GM12878 (cell line): ENCODE measurements at regions not wholly inside any gene's neighbourhood (a gene's known extent, or its start where the extent isn't known, plus 50 kb on each side); places are given as distances from the start of the nearest gene placed in this dataset.

ENCODE experiments used
- ATF2 ChIP-seq: IDR thresholded peaks from 2 replicates; pipeline ENCODE4 v1.6.1; 2012; ENCODE audit warnings: low read length, inconsistent platforms
- BHLHE40 ChIP-seq, 2 experiments: fragments of 450-650 bp in 1 of 2; IDR thresholded peaks; 2 replicates each; pipeline ENCODE4 v1.6.1; 2011 to 2017; ENCODE audit warnings: low read depth in 2 of 2, borderline replicate concordance in 1 of 2, improper control_type of control experiment in 1 of 2, low read length in 1 of 2, mild to moderate bottlenecking in 1 of 2
- E2F4 ChIP-seq: IDR thresholded peaks from 2 replicates; pipeline ENCODE4 v1.6.1; 2012; ENCODE audit warnings: low read depth, low read length, improper control_type of control experiment
- ELK1 ChIP-seq: IDR thresholded peaks from 2 replicates; pipeline ENCODE4 v1.6.1; 2012; ENCODE audit warnings: low read depth, low read length, improper control_type of control experiment
- EZH2 ChIP-seq: IDR thresholded peaks from 2 replicates; pipeline ENCODE4 v1.6.1; 2012; ENCODE audit warnings: low read depth, mild to moderate bottlenecking, control low read depth, inconsistent platforms, low read length, borderline replicate concordance; ENCODE audit not compliant: control insufficient read depth
- GATAD2B ChIP-seq: fragments of 450-650 bp; conservative IDR thresholded peaks from 2 replicates; pipeline ENCODE4 v1.6.1; 2017; ENCODE audit warnings: low read depth, mild to moderate bottlenecking, moderate library complexity
- HDAC2 ChIP-seq: fragments of 200-600 bp; sonication (generic); IDR thresholded peaks from 2 replicates; pipeline ENCODE4 v1.6.1; 2017
- IKZF1 ChIP-seq: fragments of 450-650 bp; conservative IDR thresholded peaks from 2 replicates; pipeline ENCODE4 v1.6.1; 2017; ENCODE audit warnings: antibody characterized with exemption, mild to moderate bottlenecking
- IKZF2 ChIP-seq, 2 experiments: fragments of 450-650 bp; IDR thresholded peaks; 2 replicates each; pipeline ENCODE4 v1.6.1; 2017; ENCODE audit warnings: mild to moderate bottlenecking in 2 of 2, moderate library complexity in 2 of 2
- JUND ChIP-seq: IDR thresholded peaks from 2 replicates; pipeline ENCODE4 v1.6.1; 2012; ENCODE audit warnings: low read depth, mild to moderate bottlenecking, low read length, improper control_type of control experiment, moderate library complexity
- MXI1 ChIP-seq: fragments of 150-350 bp; IDR thresholded peaks from 2 replicates; pipeline ENCODE4 v1.6.1; 2011; ENCODE audit warnings: low read depth, mild to moderate bottlenecking, inconsistent platforms, low read length, improper control_type of control experiment
- MYB ChIP-seq: fragments of 150-350 bp; IDR thresholded peaks from 2 replicates; pipeline ENCODE4 v1.6.1; 2014; ENCODE audit warnings: mild to moderate bottlenecking, low read depth, low read length, borderline replicate concordance
- NFIC ChIP-seq: IDR thresholded peaks from 2 replicates; pipeline ENCODE4 v1.6.1; 2012; ENCODE audit warnings: low read depth, mild to moderate bottlenecking, inconsistent platforms, low read length, moderate library complexity
- NR2C2 ChIP-seq: IDR thresholded peaks from 2 replicates; pipeline ENCODE4 v1.6.1; 2011; ENCODE audit warnings: borderline replicate concordance, low read depth; ENCODE audit not compliant: control insufficient read depth, insufficient read length
- PBX3 ChIP-seq: IDR thresholded peaks from 2 replicates; pipeline ENCODE4 v1.6.1; 2011; ENCODE audit warnings: mild to moderate bottlenecking, low read depth, low read length, moderate library complexity; ENCODE audit not compliant: insufficient replicate concordance
- RFX5 ChIP-seq: IDR thresholded peaks from 2 replicates; pipeline ENCODE4 v1.6.1; 2011; ENCODE audit warnings: low read depth, low read length, improper control_type of control experiment
- TARDBP ChIP-seq: IDR thresholded peaks from 2 replicates; pipeline ENCODE4 v1.6.1; 2016; ENCODE audit warnings: borderline replicate concordance
- TBL1XR1 ChIP-seq: IDR thresholded peaks from 2 replicates; pipeline ENCODE4 v1.6.1; 2012; ENCODE audit warnings: low read depth, low read length, improper control_type of control experiment
- TCF12 ChIP-seq: IDR thresholded peaks from 2 replicates; pipeline ENCODE4 v1.6.1; 2011; ENCODE audit warnings: low read depth, mild to moderate bottlenecking, low read length
- USF1 ChIP-seq: IDR thresholded peaks from 2 replicates; pipeline ENCODE4 v1.6.1; 2011; ENCODE audit warnings: borderline replicate concordance, low read depth, mild to moderate bottlenecking, moderate library complexity, mixed read lengths, low read length; ENCODE audit not compliant: insufficient read depth; ENCODE audit errors: extremely low read length
- ZNF217 ChIP-seq: fragments of 450-650 bp; IDR thresholded peaks from 2 replicates; pipeline ENCODE4 v1.6.1; 2017; ENCODE audit warnings: antibody characterized with exemption, mild to moderate bottlenecking
- ZNF687 ChIP-seq: fragments of 450-650 bp; IDR thresholded peaks from 2 replicates; pipeline ENCODE4 v1.6.1; 2017; ENCODE audit warnings: mild to moderate bottlenecking, moderate library complexity

- TF ChIP-seq PBX3: no peak
- no peak for TF ChIP-seq NR2C2
- no peak for TF ChIP-seq JUND
- no peak for TF ChIP-seq RFX5
- no peak for TF ChIP-seq MXI1
- TF ChIP-seq USF1: no peak
- no peak for TF ChIP-seq ELK1
- TF ChIP-seq BHLHE40 (IDR thresholded peaks at IDR 0.05; ENCODE audit: borderline replicate concordance in 1 of 2, low read depth in 2 of 2, low read length in 1 of 2): no peak
- TF ChIP-seq GATAD2B: no peak
- TF ChIP-seq IKZF1: 0 out of 2 replicates have a peak, but pooled peaks have one; percentile 33
- no peak for TF ChIP-seq TBL1XR1
- TF ChIP-seq HDAC2: no peak
- TF ChIP-seq ATF2: no peak
- TF ChIP-seq EZH2: no peak
- no peak for TF ChIP-seq ZNF217
- no peak for TF ChIP-seq E2F4
- no peak for TF ChIP-seq TCF12
- TF ChIP-seq MYB: no peak
- peak; percentile 31; the same call in 1 of the 2 replicates for TF ChIP-seq NFIC
- 0 out of 4 replicates have a peak, but pooled peaks of 1 of the 2 experiments have one; percentile 22 for TF ChIP-seq IKZF2 (IDR thresholded peaks at IDR 0.05)
- TF ChIP-seq ZNF687: no peak
- no peak for TF ChIP-seq TARDBP
Observed at GRCh38 chr12:19759227-19759626, 319.9 kb downstream of the AEBP2 start (continued).
